ENCODE measurements at regions not wholly inside any gene's neighbourhood (a gene's known extent, or its start where the extent isn't known, plus 50 kb on each side); places are given as distances from the start of the nearest gene placed in this dataset.

DNA sequence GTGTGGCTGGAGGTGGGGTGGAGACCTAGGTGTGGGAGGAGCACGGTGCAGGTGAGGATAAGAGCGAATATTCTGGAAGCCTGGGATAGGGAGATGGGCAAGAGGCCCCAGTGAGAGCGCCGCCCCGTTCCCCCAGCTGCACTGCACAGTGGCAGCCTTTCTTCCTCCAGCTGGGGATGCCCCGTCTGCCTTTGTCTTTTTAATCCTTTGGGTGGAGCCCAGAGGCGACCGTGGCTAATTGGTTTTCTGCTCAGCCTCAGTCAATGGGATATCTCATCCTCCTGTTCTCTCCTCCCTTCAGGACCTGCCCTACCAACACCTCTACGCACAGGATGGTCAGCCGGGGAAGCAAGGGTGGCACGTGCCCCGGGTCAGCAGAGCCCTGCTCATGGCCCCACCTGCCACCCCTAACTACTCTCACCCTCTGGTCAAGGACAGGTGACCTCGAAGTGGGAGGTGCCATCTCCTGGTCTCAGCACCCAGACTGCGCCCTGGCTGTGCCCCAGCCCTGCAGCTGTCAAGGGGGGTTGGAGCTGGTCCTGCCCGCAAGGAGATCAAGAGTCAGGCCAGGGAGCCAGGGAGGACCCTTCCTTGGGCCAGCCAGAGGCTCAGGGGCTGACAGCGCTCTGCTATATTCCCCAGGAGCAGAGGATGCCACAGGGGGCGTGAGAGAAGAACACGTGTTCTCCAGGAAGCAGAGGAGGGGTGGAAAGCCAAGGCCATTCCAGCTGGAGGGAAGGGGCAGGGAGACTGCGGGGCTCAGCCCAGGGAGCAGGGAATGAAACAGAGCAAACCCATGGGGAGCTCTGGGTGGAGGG is 64.0 kb downstream of the ADRA2C start:
- Histone ChIP-seq H3K9me3 (replicated peaks) (no peaks in the 10 kb centered on the region), H3K27me3 (ENCODE audit: low read depth) (peaks cover 48% of the 10 kb centered on the region), H3K4me3 (no peak overlapping the region), H3K27ac (replicated peaks) (no peak overlapping the region), H3K4me1 (peaks cover 18% of the 10 kb centered on the region), H3K36me3 (no peaks in the 10 kb centered on the region)
- no peak for DNase-seq
- intact Hi-C loops (cut with micrococcal nuclease), result no loop called here
- TF ChIP-seq, protein P1, sequence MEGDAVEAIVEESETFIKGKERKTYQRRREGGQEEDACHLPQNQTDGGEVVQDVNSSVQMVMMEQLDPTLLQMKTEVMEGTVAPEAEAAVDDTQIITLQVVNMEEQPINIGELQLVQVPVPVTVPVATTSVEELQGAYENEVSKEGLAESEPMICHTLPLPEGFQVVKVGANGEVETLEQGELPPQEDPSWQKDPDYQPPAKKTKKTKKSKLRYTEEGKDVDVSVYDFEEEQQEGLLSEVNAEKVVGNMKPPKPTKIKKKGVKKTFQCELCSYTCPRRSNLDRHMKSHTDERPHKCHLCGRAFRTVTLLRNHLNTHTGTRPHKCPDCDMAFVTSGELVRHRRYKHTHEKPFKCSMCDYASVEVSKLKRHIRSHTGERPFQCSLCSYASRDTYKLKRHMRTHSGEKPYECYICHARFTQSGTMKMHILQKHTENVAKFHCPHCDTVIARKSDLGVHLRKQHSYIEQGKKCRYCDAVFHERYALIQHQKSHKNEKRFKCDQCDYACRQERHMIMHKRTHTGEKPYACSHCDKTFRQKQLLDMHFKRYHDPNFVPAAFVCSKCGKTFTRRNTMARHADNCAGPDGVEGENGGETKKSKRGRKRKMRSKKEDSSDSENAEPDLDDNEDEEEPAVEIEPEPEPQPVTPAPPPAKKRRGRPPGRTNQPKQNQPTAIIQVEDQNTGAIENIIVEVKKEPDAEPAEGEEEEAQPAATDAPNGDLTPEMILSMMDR (IDR thresholded peaks at IDR 0.05; ENCODE audit: borderline replicate concordance), result no peak

DNA sequence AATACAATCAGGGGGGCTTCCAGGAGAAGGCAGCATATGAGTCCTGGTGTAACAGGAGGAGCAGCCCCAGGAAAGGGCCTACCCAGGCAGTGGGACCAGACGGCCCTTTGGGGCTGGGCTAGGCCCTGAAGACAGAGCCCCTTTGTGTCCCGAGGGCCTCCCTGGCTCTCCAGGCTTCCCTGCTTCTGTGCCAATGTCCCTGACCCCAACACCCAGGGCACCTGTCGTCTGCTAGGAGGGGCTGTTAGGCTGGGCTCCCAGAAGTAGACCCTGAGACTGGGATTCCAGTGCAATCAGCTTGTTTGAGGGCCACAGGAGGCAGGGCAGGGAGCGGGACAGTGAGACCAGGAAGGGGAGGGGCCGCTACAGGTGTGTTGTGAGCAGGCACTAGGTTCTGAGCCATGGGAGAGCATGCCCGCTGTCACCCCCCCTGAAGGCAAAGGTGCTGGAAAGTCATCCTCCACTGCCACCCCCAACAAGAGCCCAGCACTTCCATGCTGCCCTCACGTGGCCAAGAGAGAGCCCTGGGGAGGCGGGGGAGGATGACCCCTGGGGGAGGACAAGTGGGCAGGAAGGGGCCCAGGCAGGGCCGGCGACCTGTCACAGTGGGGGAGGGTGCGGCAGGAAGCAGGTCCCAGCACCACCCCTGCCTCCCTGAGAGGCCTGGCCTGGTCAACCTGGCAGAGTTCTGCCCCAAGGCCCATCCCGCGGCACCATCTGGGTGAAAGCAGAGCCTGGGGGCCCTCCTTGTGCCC is 64.8 kb downstream of the ADRA2C start:
- Histone ChIP-seq H3K4me3 (no peak overlapping the region), H3K9me3 (replicated peaks) (no peaks in the 10 kb centered on the region), H3K27me3 (ENCODE audit: low read depth) (peaks cover 56% of the 10 kb centered on the region), H3K27ac (replicated peaks) (no peak overlapping the region), H3K4me1 (peaks cover 18% of the 10 kb centered on the region), H3K36me3 (no peaks in the 10 kb centered on the region)
- TF ChIP-seq, protein P1 (IDR thresholded peaks at IDR 0.05; ENCODE audit: borderline replicate concordance), result no peak
- intact Hi-C loops (cut with micrococcal nuclease), result no loop called here
- DNase-seq, result no peak

DNA sequence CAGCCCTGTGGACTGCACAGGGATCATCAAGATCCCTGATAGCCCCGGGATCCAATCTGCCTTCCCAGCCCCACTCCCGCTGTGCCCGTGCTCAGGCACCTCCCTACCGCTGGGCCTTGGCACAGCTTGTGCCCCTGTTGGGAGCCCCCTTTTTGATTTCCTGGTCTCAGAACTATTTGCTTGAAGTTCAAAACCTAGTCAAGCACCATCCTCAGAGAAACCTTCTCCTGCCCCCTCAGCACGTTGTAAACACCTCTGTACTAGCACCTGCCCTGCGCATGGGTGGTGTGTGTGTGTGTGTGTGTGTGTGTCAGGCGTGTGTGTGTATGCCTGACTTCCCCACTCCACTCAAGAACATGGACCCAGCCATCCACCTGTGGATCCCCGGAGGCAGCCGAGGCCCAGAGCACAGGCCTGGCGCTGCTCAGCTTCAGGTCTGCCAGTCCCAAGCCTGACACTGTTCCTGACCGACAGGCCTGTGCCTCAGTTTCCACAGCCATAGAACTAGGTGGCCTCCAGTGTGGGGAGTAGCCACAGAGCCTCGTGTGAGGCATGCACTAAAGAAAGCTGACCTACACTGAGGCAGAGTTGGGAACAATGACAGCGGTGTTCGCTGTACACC is 65.5 kb downstream of the ADRA2C start:
- peaks cover 63% of the 10 kb centered on the region for H3K27me3 ChIP-seq (ENCODE audit: low read depth)
- H3K27ac ChIP-seq (replicated peaks), result no peak overlapping the region
- TF ChIP-seq, protein P1 (IDR thresholded peaks at IDR 0.05; ENCODE audit: borderline replicate concordance), result no peak
- peaks cover 16% of the 10 kb centered on the region for H3K4me1 ChIP-seq
- no peak for DNase-seq
- H3K9me3 ChIP-seq (replicated peaks), result no peaks in the 10 kb centered on the region
- no peak overlapping the region for H3K4me3 ChIP-seq
- intact Hi-C loops (cut with micrococcal nuclease), result no loop called here
- no peaks in the 10 kb centered on the region for H3K36me3 ChIP-seq

DNA sequence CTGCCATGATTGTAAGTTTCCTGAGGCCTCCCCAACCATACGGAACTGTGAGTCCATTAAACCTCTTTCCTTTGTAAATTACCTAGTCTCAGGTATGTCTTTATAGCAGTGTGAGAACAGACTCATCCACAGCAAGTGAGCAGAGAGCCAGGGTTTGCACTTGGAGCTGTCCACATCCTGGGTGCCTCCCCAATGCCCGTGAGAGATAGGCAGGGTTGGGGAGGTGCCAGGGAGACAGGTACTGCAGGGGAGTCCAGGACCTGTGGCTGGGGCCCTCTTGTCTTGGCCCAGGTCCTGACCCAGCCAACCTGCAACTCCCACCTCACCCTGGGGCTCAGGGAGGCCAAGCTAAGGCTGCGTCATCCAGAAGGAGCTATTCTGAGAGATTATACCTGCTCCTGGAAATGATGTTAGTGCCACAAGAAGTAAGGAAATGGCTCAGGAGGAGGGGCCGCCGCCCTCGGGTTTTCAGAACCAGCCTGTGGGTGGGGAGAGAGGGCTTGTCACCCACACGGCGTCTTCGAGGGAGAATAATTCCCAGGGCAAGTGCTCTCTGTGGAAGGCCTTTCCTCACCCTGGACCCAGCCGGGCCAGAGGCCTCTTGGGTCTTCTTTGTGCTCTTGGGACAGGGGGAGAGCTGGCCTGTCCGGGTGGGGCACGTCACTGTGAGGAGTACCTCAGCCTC is 66.5 kb downstream of the ADRA2C start:
- Histone ChIP-seq H3K27me3 (ENCODE audit: low read depth) (peaks cover 73% of the 10 kb centered on the region), H3K27ac (replicated peaks) (no peak overlapping the region), H3K4me1 (peaks cover 6% of the 10 kb centered on the region), H3K9me3 (replicated peaks) (no peaks in the 10 kb centered on the region), H3K4me3 (no peak overlapping the region), H3K36me3 (no peaks in the 10 kb centered on the region)
- TF ChIP-seq, protein P1 (IDR thresholded peaks at IDR 0.05; ENCODE audit: borderline replicate concordance), result no peak
- DNase-seq, result peak; percentile 4
- intact Hi-C loops (cut with micrococcal nuclease), result no loop called here

DNA sequence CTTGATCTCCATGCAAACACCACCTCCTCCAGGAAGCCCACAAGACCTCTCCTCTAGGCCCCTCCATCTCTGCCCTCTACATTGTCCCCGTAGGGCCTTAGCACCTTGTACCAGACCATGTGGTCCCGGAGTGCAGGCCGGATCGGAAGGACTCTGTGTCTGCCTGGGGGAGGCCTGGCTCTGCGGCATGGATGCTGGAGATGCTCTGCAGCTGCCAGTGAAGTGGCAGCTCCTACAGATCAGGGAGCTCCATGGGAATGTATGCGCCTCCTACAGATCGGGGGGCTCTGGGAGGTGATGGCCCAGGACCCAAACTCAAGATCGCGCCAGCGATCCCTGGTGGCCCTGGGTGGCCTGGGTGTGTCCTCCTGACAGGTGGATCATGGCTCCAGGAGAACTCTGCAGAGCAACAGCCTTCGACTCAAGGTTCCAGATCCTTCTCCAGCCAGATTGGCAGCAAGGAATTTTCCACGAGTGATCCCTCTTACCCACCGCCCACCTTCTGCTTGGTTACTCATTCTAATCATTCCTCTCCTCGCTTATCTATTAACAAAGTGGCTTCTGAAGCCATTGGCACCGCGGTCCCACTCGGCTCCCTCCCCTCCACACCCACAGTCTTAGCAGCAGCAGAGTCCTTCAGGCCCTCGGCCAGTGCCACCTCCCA is 67.3 kb downstream of the ADRA2C start:
- TF ChIP-seq, protein P1 (IDR thresholded peaks at IDR 0.05; ENCODE audit: borderline replicate concordance), result no peak
- Histone ChIP-seq H3K27ac (replicated peaks) (no peak overlapping the region), H3K4me1 (no peaks in the 10 kb centered on the region), H3K4me3 (no peak overlapping the region), H3K36me3 (no peaks in the 10 kb centered on the region), H3K27me3 (ENCODE audit: low read depth) (peaks cover 81% of the 10 kb centered on the region), H3K9me3 (replicated peaks) (no peaks in the 10 kb centered on the region)
- intact Hi-C loops (cut with micrococcal nuclease), result no loop called here
- peak; percentile 5 for DNase-seq

Data from left ventricle myocardium inferior (tissue), 1 donor.